ENCODE measurements at regions not wholly inside any gene's neighbourhood (a gene's known extent, or its start where the extent isn't known, plus 50 kb on each side); places are given as distances from the start of the nearest gene placed in this dataset.

- no peak for TF ChIP-seq CTCF (IDR thresholded peaks at IDR 0.05 in 8 of 11, conservative IDR thresholded peaks at IDR 0.05 in 3 of 11)
- no peak for TF ChIP-seq POLR2AphosphoS5 (IDR thresholded peaks at IDR 0.05)
- no peak for TF ChIP-seq POLR2A (IDR thresholded peaks at IDR 0.05)
Measured at GRCh38 chr11:129530154-129530895, 154.7 kb downstream of the BARX2 start.

Data from spleen (tissue), 7 donors.